Hepatocyte (in vitro differentiated cells): ENCODE measurements at regions not wholly inside any gene's neighbourhood (a gene's known extent, or its start where the extent isn't known, plus 50 kb on each side); places are given as distances from the start of the nearest gene placed in this dataset.
A peak's percentile ranks its signal among the peaks of the same experiment; 100 is the strongest.

Experiments used
- DNase-seq: peaks from one replicate; pipeline ENCODE4 v3.0.0-alpha.2; 2016; ENCODE audit warnings: low spot score
- H2AFZ ChIP-seq: fragments of 200-600 bp; sonication (generic); 2 replicates; pipeline ENCODE4 v1.6.0; 2016; ENCODE audit warnings: antibody characterized with exemption, mild to moderate bottlenecking
- H3K27ac ChIP-seq: fragments of 200-600 bp; sonication (generic); 2 replicates; pipeline ENCODE4 v1.5.1; 2016; ENCODE audit warnings: mild to moderate bottlenecking
- H3K27me3 ChIP-seq: fragments of 200-600 bp; sonication (generic); 2 replicates; pipeline ENCODE4 v1.6.1; 2016
- H3K36me3 ChIP-seq: fragments of 200-600 bp; sonication (generic); replicated peaks from 2 replicates; pipeline ENCODE4 v1.5.1; 2016; ENCODE audit warnings: low read depth; ENCODE audit not compliant: insufficient read depth
- H3K4me1 ChIP-seq: fragments of 200-600 bp; sonication (generic); 2 replicates; pipeline ENCODE4 v1.5.1; 2016; ENCODE audit warnings: mild to moderate bottlenecking, moderate library complexity; ENCODE audit not compliant: insufficient read depth
- H3K4me2 ChIP-seq: fragments of 200-600 bp; sonication (generic); 2 replicates; pipeline ENCODE4 v1.6.0; 2016
- H3K4me3 ChIP-seq: fragments of 200-600 bp; sonication (generic); 2 replicates; pipeline ENCODE4 v1.5.1; 2016; ENCODE audit warnings: mild to moderate bottlenecking
- H3K79me2 ChIP-seq: fragments of 200-600 bp; sonication (generic); 2 replicates; pipeline ENCODE4 v1.6.0; 2017; ENCODE audit warnings: mild to moderate bottlenecking
- H3K9me2 ChIP-seq: fragments of 200-600 bp; sonication (generic); replicated peaks from 2 replicates; pipeline ENCODE4 v1.6.0; 2017; ENCODE audit warnings: mild to moderate bottlenecking; ENCODE audit not compliant: insufficient read depth
- H3K9me3 ChIP-seq: fragments of 200-600 bp; sonication (generic); 2 replicates; pipeline ENCODE4 v1.5.1; 2016; ENCODE audit warnings: low read depth, mild to moderate bottlenecking
- H4K20me1 ChIP-seq: fragments of 200-600 bp; sonication (generic); 2 replicates; pipeline ENCODE4 v1.6.0; 2016; ENCODE audit warnings: mild to moderate bottlenecking; ENCODE audit not compliant: insufficient read depth, poor library complexity, severe bottlenecking
- CTCF ChIP-seq: fragments of 200-600 bp; sonication (generic); IDR thresholded peaks from 2 replicates; pipeline ENCODE4 v1.5.1; 2016; ENCODE audit warnings: antibody characterized with exemption, mild to moderate bottlenecking; ENCODE audit not compliant: poor library complexity
- EZH2 ChIP-seq: fragments of 200-600 bp; sonication (generic); IDR thresholded peaks from 2 replicates; pipeline ENCODE4 v1.6.1; 2016; ENCODE audit warnings: antibody characterized with exemption, mild to moderate bottlenecking, borderline replicate concordance
- EZH2phosphoT487 ChIP-seq: fragments of 200-600 bp; sonication (generic); IDR thresholded peaks from one replicate; pipeline ENCODE4 v1.6.1; 2018; ENCODE audit warnings: antibody characterized with exemption, mild to moderate bottlenecking, low read depth, moderate library complexity; ENCODE audit not compliant: unreplicated experiment, severe bottlenecking
- WGBS: methylation state at CpG from one replicate; pipeline ENCODE4 v1.1.6; 2016; ENCODE audit warnings: low lambda C conversion rate; ENCODE audit errors: missing lambda C conversion rate; 5-methylcytosine and 5-hydroxymethylcytosine counted together

- no peaks in the 10 kb centered on the region for H3K79me2 ChIP-seq
- H3K36me3 ChIP-seq = no peaks in the 10 kb centered on the region
- H3K4me3 ChIP-seq = no peak overlapping the region
- no peaks in the 10 kb centered on the region for H3K9me3 ChIP-seq
- no peak overlapping the region for H3K4me2 ChIP-seq
- WGBS = 76% methylated on average over 5 of the region's 5 CpGs
- no peaks in the 10 kb centered on the region for H3K9me2 ChIP-seq
- no peaks in the 10 kb centered on the region for H3K27me3 ChIP-seq
- DNase-seq = no peak
- TF ChIP-seq EZH2phosphoT487 (no peak), EZH2 (no peak), CTCF (no peak)
- H2AFZ ChIP-seq = no peak overlapping the region
- H3K4me1 ChIP-seq = peaks cover 19% of the 10 kb centered on the region
- peak overlapping the region; percentile 15 for H3K27ac ChIP-seq
- no peaks in the 10 kb centered on the region for H4K20me1 ChIP-seq
Measured at GRCh38 chr4:78671903-78672815, 104.0 kb upstream of the BMP2K start.

- Histone ChIP-seq H4K20me1 (no peaks in the 10 kb centered on the region), H3K4me3 (no peak overlapping the region), H3K27me3 (no peaks in the 10 kb centered on the region), H3K4me2 (no peak overlapping the region), H3K79me2 (no peaks in the 10 kb centered on the region), H3K27ac (no peak overlapping the region), H2AFZ (no peak overlapping the region), H3K4me1 (peaks cover 19% of the 10 kb centered on the region), H3K36me3 (no peaks in the 10 kb centered on the region), H3K9me3 (no peaks in the 10 kb centered on the region), H3K9me2 (no peaks in the 10 kb centered on the region)
- TF ChIP-seq EZH2phosphoT487 (no peak), EZH2 (no peak), CTCF (no peak)
- 94% methylated on average over 2 of the region's 2 CpGs for WGBS
- DNase-seq = no peak
Measured at GRCh38 chr4:78673337-78673736, 102.8 kb upstream of the BMP2K start.

- Histone ChIP-seq H3K36me3 (no peaks in the 10 kb centered on the region), H3K27me3 (no peaks in the 10 kb centered on the region), H4K20me1 (no peaks in the 10 kb centered on the region), H3K9me3 (no peaks in the 10 kb centered on the region), H3K79me2 (no peaks in the 10 kb centered on the region), H3K4me3 (no peak overlapping the region), H3K9me2 (no peaks in the 10 kb centered on the region), H2AFZ (no peak overlapping the region), H3K4me2 (no peak overlapping the region), H3K27ac (no peak overlapping the region), H3K4me1 (peaks cover 19% of the 10 kb centered on the region)
- no peak for DNase-seq
- WGBS = 83% methylated on average over 1 of the region's 1 CpG
- TF ChIP-seq CTCF = no peak
- no peak for TF ChIP-seq EZH2phosphoT487
Measured at GRCh38 chr4:78675325-78675724, 100.8 kb upstream of the BMP2K start.
